GM23248 (cell line): ENCODE measurements at regions not wholly inside any gene's neighbourhood (a gene's known extent, or its start where the extent isn't known, plus 50 kb on each side); places are given as distances from the start of the nearest gene placed in this dataset.

ENCODE experiments used
- DNase-seq: peaks from one replicate; pipeline ENCODE4 v3.0.0-alpha.2; 2015
- H2AFZ ChIP-seq: fragments of 200-600 bp; sonication (generic); 2 replicates; pipeline ENCODE4 v1.6.1; 2016; ENCODE audit warnings: antibody characterized with exemption
- H3F3A ChIP-seq: fragments of 200-600 bp; sonication (generic); 2 replicates; pipeline ENCODE4 v1.6.1; 2016; ENCODE audit warnings: mild to moderate bottlenecking, antibody characterized with exemption, mixed run types; ENCODE audit not compliant: insufficient read depth
- H3K27ac ChIP-seq: fragments of 200-600 bp; sonication (generic); 2 replicates; pipeline ENCODE4 v1.5.1; 2016; ENCODE audit warnings: mild to moderate bottlenecking
- H3K27me3 ChIP-seq: fragments of 200-600 bp; sonication (generic); replicated peaks from 2 replicates; pipeline ENCODE4 v1.6.1; 2016; ENCODE audit warnings: mild to moderate bottlenecking; ENCODE audit not compliant: insufficient read depth
- H3K36me3 ChIP-seq: fragments of 200-600 bp; sonication (generic); 2 replicates; pipeline ENCODE4 v1.6.1; 2016; ENCODE audit warnings: low read depth, mild to moderate bottlenecking
- H3K4me1 ChIP-seq: fragments of 200-600 bp; sonication (generic); 2 replicates; pipeline ENCODE4 v1.6.1; 2016; ENCODE audit warnings: mild to moderate bottlenecking; ENCODE audit not compliant: insufficient read depth
- H3K4me2 ChIP-seq: fragments of 200-600 bp; sonication (generic); one replicate; pipeline ENCODE4 v1.6.1; 2016; ENCODE audit warnings: mild to moderate bottlenecking; ENCODE audit not compliant: unreplicated experiment
- H3K4me3 ChIP-seq: fragments of 200-600 bp; sonication (generic); 2 replicates; pipeline ENCODE4 v1.5.1; 2016; ENCODE audit warnings: mild to moderate bottlenecking
- H3K79me2 ChIP-seq: fragments of 200-600 bp; sonication (generic); 2 replicates; pipeline ENCODE4 v1.6.1; 2016; ENCODE audit warnings: mild to moderate bottlenecking; ENCODE audit not compliant: insufficient read depth
- H3K9ac ChIP-seq: fragments of 200-600 bp; sonication (generic); 2 replicates; pipeline ENCODE4 v1.6.1; 2016; ENCODE audit warnings: mild to moderate bottlenecking
- H3K9me2 ChIP-seq: fragments of 200-600 bp; sonication (generic); 2 replicates; pipeline ENCODE4 v1.6.1; 2016; ENCODE audit warnings: mixed run types, mild to moderate bottlenecking, moderate library complexity; ENCODE audit not compliant: insufficient read depth
- H3K9me3 ChIP-seq: fragments of 200-600 bp; sonication (generic); one replicate; pipeline ENCODE4 v1.6.1; 2017; ENCODE audit warnings: low read depth
- H4K20me1 ChIP-seq: fragments of 200-600 bp; sonication (generic); 2 replicates; pipeline ENCODE4 v1.6.0; 2016; ENCODE audit not compliant: insufficient read depth
- EZH2 ChIP-seq: fragments of 200-600 bp; sonication (generic); IDR thresholded peaks from 2 replicates; pipeline ENCODE4 v1.6.1; 2018; ENCODE audit warnings: antibody characterized with exemption, mild to moderate bottlenecking; ENCODE audit not compliant: insufficient read depth, poor library complexity, severe bottlenecking
- EZH2phosphoT487 ChIP-seq: fragments of 200-600 bp; sonication (generic); IDR thresholded peaks from 2 replicates; pipeline ENCODE4 v1.6.1; 2018; ENCODE audit warnings: antibody characterized with exemption, moderate library complexity, mild to moderate bottlenecking, low read depth; ENCODE audit not compliant: insufficient read depth
- WGBS, 2 experiments: methylation state at CpG; one replicate each; pipeline ENCODE4 v1.1.6; 2015 to 2017; ENCODE audit warnings: low lambda C conversion rate in 2 of 2, low coverage in 1 of 2; ENCODE audit errors: missing lambda C conversion rate in 2 of 2; 5-methylcytosine and 5-hydroxymethylcytosine counted together
- in situ Hi-C: fragments of 300-500 bp; cut with MboI; formaldehyde crosslinking; loops from 2 replicates; pipeline ENCODE4 v1.15.0; 2020

GRCh38 chr7:25750744-25751508, 401.1 kb upstream of the NFE2L3 start:
- TF ChIP-seq EZH2 (no peak), EZH2phosphoT487 (no peak)
- Histone ChIP-seq H4K20me1 (no peaks in the 10 kb centered on the region), H3K4me2 (no peak overlapping the region), H3K79me2 (no peaks in the 10 kb centered on the region), H3K9ac (no peak overlapping the region), H3F3A (no peaks in the 10 kb centered on the region), H3K27me3 (0 out of 2 replicates have a peak, but pooled peaks cover 8% of the 10 kb centered on the region), H2AFZ (no peak overlapping the region), H3K4me1 (no peaks in the 10 kb centered on the region), H3K36me3 (no peaks in the 10 kb centered on the region), H3K27ac (no peak overlapping the region), H3K9me3 (no peaks in the 10 kb centered on the region), H3K4me3 (no peak overlapping the region), H3K9me2 (no peaks in the 10 kb centered on the region)
- no peak for DNase-seq
- 48 to 57% methylated on average over 14 of the region's 14 CpGs for WGBS, 2 experiments
- in situ Hi-C loops = no loop called here

GRCh38 chr7:25752154-25752553, 399.8 kb upstream of the NFE2L3 start:
- H3K27me3 ChIP-seq = 0 out of 2 replicates have a peak, but pooled peaks cover 14% of the 10 kb centered on the region
- in situ Hi-C loops = no loop called here
- DNase-seq = no peak
- H3F3A ChIP-seq = no peaks in the 10 kb centered on the region
- no peaks in the 10 kb centered on the region for H4K20me1 ChIP-seq
- H3K27ac ChIP-seq = no peak overlapping the region
- H3K9ac ChIP-seq = no peak overlapping the region
- H3K4me3 ChIP-seq = no peak overlapping the region
- H3K4me2 ChIP-seq = no peak overlapping the region
- 50 to 56% methylated on average over 5 of the region's 5 CpGs for WGBS, 2 experiments
- no peaks in the 10 kb centered on the region for H3K4me1 ChIP-seq
- no peaks in the 10 kb centered on the region for H3K9me3 ChIP-seq
- H3K79me2 ChIP-seq = no peaks in the 10 kb centered on the region
- no peaks in the 10 kb centered on the region for H3K36me3 ChIP-seq
- no peaks in the 10 kb centered on the region for H3K9me2 ChIP-seq
- no peak overlapping the region for H2AFZ ChIP-seq
- TF ChIP-seq EZH2 (no peak), EZH2phosphoT487 (no peak)

GRCh38 chr7:25752967-25753791, 398.8 kb upstream of the NFE2L3 start:
- Histone ChIP-seq H3F3A (no peaks in the 10 kb centered on the region), H3K4me3 (no peak overlapping the region), H3K9ac (no peak overlapping the region), H3K4me2 (no peak overlapping the region), H3K36me3 (no peaks in the 10 kb centered on the region), H3K27me3 (0 out of 2 replicates have a peak, but pooled peaks cover 14% of the 10 kb centered on the region), H2AFZ (no peak overlapping the region), H3K27ac (no peak overlapping the region), H3K79me2 (no peaks in the 10 kb centered on the region), H3K9me3 (no peaks in the 10 kb centered on the region), H3K4me1 (no peaks in the 10 kb centered on the region), H3K9me2 (no peaks in the 10 kb centered on the region), H4K20me1 (no peaks in the 10 kb centered on the region)
- DNase-seq = no peak
- TF ChIP-seq EZH2 (no peak), EZH2phosphoT487 (no peak)
- in situ Hi-C loops = no loop called here
- 61 to 65% methylated on average over 16 of the region's 16 CpGs for WGBS, 2 experiments

GRCh38 chr7:25753837-25754236, 398.2 kb upstream of the NFE2L3 start:
- in situ Hi-C loops = no loop called here
- H3K27ac ChIP-seq = no peak overlapping the region

More at GRCh38 chr7:25753837-25754236, 398.2 kb upstream of the NFE2L3 start:
- H3F3A ChIP-seq = no peaks in the 10 kb centered on the region
- no peak for TF ChIP-seq EZH2
- TF ChIP-seq EZH2phosphoT487 = no peak
- H3K27me3 ChIP-seq = 0 out of 2 replicates have a peak, but pooled peaks cover 14% of the 10 kb centered on the region
- no peaks in the 10 kb centered on the region for H3K79me2 ChIP-seq
- H3K4me3 ChIP-seq = no peak overlapping the region
- DNase-seq = no peak
- H2AFZ ChIP-seq = no peak overlapping the region
- no peak overlapping the region for H3K9ac ChIP-seq
- no peaks in the 10 kb centered on the region for H3K36me3 ChIP-seq
- H4K20me1 ChIP-seq = no peaks in the 10 kb centered on the region
- WGBS, 2 experiments = 56 to 58% methylated on average over 10 of the region's 10 CpGs
- no peaks in the 10 kb centered on the region for H3K4me1 ChIP-seq
- no peaks in the 10 kb centered on the region for H3K9me3 ChIP-seq
- no peaks in the 10 kb centered on the region for H3K9me2 ChIP-seq
- H3K4me2 ChIP-seq = no peak overlapping the region
